ENCODE measurements at regions not wholly inside any gene's neighbourhood (a gene's known extent, or its start where the extent isn't known, plus 50 kb on each side); places are given as distances from the start of the nearest gene placed in this dataset.

DNA sequence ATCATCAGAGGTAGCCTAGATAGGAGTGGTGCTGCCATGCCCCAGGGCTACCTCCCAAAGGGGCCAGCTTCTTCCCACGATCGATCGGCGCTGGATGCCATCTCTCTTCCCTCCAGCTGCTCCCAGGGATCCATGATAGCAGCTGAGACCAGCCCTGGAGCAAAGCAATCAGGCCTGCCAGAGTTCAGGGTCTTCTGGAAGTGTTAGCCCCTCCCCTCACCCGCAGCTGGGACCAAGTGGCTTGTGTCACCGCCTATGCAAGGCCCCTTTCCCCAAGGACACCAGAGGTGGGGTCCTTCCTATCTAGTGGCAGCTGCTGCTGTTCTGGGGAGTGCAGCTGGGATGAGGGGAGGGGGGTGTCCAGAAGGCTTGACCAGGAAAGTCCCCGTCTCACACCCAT is 87.0 kb downstream of the IRF2BPL start:
- TF ChIP-seq EZH2phosphoT487 (IDR thresholded peaks at IDR 0.05; ENCODE audit: insufficient read depth, low read depth): no peak
- no peak for TF ChIP-seq EZH2 (IDR thresholded peaks at IDR 0.05; ENCODE audit: insufficient read depth, poor library complexity, severe bottlenecking)

Data from GM23248 (cell line).